NB4 (cell line): ENCODE measurements at regions not wholly inside any gene's neighbourhood (a gene's known extent, or its start where the extent isn't known, plus 50 kb on each side); places are given as distances from the start of the nearest gene placed in this dataset.

Experiments
- CTCF ChIP-seq: IDR thresholded peaks from one replicate; pipeline ENCODE4 v1.5.1; 2012; ENCODE audit warnings: low read depth, low read length
- MYC ChIP-seq: IDR thresholded peaks from 2 replicates; pipeline ENCODE4 v1.6.1; 2011; ENCODE audit warnings: low read depth, low read length
- POLR2A ChIP-seq: IDR thresholded peaks from 2 replicates; pipeline ENCODE4 v1.6.1; 2011; ENCODE audit warnings: mild to moderate bottlenecking; ENCODE audit not compliant: insufficient read length; ENCODE audit errors: extremely low read depth

- TF ChIP-seq POLR2A (no peak), CTCF (no peak), MYC (no peak)
Observed at GRCh38 chr4:177964693-177965168, 522.5 kb upstream of the AGA start.
